K562 (cell line): ENCODE measurements at regions not wholly inside any gene's neighbourhood (a gene's known extent, or its start where the extent isn't known, plus 50 kb on each side); places are given as distances from the start of the nearest gene placed in this dataset.

Experiments used
- ATAC-seq: fragments of 200-7000 bp; cut with Tn5 transposase; 3 replicates; pipeline ENCODE4 v1.9.1; 2020; ENCODE audit warnings: moderate library complexity
- BruUV-seq: library from RNA; stranded (reverse); fragments of 400-500 nt; replicated peaks from 2 replicates; lab custom pipeline; 2021; lab: Mats Ljungman, UMichigan
- CTCF ChIA-PET: fragments of 300-600 bp; formaldehyde crosslinking; extraction: SDS; loops from one replicate; lab custom pipeline; 2021; ENCODE audit warnings: low intra/inter-chr PET ratio; lab: Yijun Ruan, JAX
- POLR2A ChIA-PET: fragments of 300-600, 350-650 bp; sonication (Branson Sonifier 250); formaldehyde crosslinking; extraction: SDS; loops from one replicate; lab custom pipeline; 2021; ENCODE audit warnings: antibody characterized with exemption, inconsistent platforms; lab: Yijun Ruan, JAX
- DNase-seq, 4 experiments: peaks; one replicate each; pipeline versions ENCODE4 v3.0.0 to v3.0.0-alpha.2; 2011 to 2018; ENCODE audit warnings: low spot score in 3 of 4, mixed read lengths in 3 of 4; ENCODE audit errors: extremely low read depth in 1 of 4
- FAIRE-seq: peaks from 2 replicates; lab custom pipeline; 2011; peaks lifted over from hg19 to GRCh38; lab: Jason Lieb, UNC
- H2AFZ ChIP-seq: 2 replicates; pipeline ENCODE4 v1.6.0; 2011; ENCODE audit warnings: low read depth, low read length, control low read depth, inconsistent platforms
- H3K27ac ChIP-seq: fragments of 200-600 bp; 3 replicates; pipeline ENCODE4 v1.8.0; 2011; ENCODE audit warnings: low read depth, mild to moderate bottlenecking, control low read depth, inconsistent platforms, low read length, moderate library complexity, mixed read lengths; ENCODE audit errors: extremely low read depth
- H3K27me3 ChIP-seq, 2 experiments: fragments of 300-600 bp in 1 of 2; 2 replicates in 1 of 2; 3 replicates in 1 of 2; pipeline versions ENCODE4 v1.6.0 to v1.8.0; 2011; ENCODE audit warnings: inconsistent platforms in 2 of 2, low read length in 2 of 2, mild to moderate bottlenecking in 1 of 2, mixed read lengths in 1 of 2, moderate library complexity in 1 of 2; ENCODE audit not compliant: control insufficient read depth in 2 of 2, insufficient read depth in 2 of 2
- H3K36me3 ChIP-seq: fragments of 300-600 bp; 3 replicates; pipeline ENCODE4 v1.8.0; 2011; ENCODE audit warnings: mild to moderate bottlenecking, low read length, inconsistent platforms; ENCODE audit not compliant: control insufficient read depth, insufficient read depth
- H3K4me1 ChIP-seq, 2 experiments: fragments of 200-600 bp in 1 of 2; replicated peaks in 1 of 2; 2 replicates in 1 of 2; 3 replicates in 1 of 2; pipeline versions ENCODE4 v1.5.1 to v1.8.0; 2011; ENCODE audit warnings: inconsistent platforms in 2 of 2, low read length in 2 of 2, mild to moderate bottlenecking in 1 of 2, mixed read lengths in 1 of 2, moderate library complexity in 1 of 2; ENCODE audit not compliant: control insufficient read depth in 2 of 2, insufficient read depth in 2 of 2
- H3K4me2 ChIP-seq: 2 replicates; pipeline ENCODE4 v1.6.1; 2011; ENCODE audit warnings: low read length, control low read depth, inconsistent platforms, mixed read lengths; ENCODE audit not compliant: insufficient read depth
- H3K4me3 ChIP-seq: fragments of 200-600 bp; sonication (generic), shearing (Covaris generic); 2 replicates; pipeline ENCODE4 v1.5.1; 2016; ENCODE audit warnings: control low read depth, inconsistent platforms
- H3K79me2 ChIP-seq: fragments of 200-600 bp; 3 replicates; pipeline ENCODE4 v1.8.0; 2011; ENCODE audit warnings: low read length, inconsistent platforms; ENCODE audit not compliant: control insufficient read depth, insufficient read depth
- H3K9ac ChIP-seq, 2 experiments: 2 replicates each; pipeline versions ENCODE4 v1.6.0 to v1.6.1; 2011; ENCODE audit warnings: low read depth in 2 of 2, low read length in 2 of 2, control low read depth in 1 of 2, inconsistent platforms in 1 of 2, mild to moderate bottlenecking in 1 of 2, mixed read lengths in 1 of 2; ENCODE audit not compliant: insufficient read depth in 1 of 2
- H3K9me1 ChIP-seq: one replicate; pipeline ENCODE4 v1.6.0; 2011; ENCODE audit warnings: inconsistent platforms, mild to moderate bottlenecking, low read length, moderate library complexity; ENCODE audit not compliant: control insufficient read depth, insufficient read depth
- H3K9me3 ChIP-seq: replicated peaks from 2 replicates; pipeline ENCODE4 v1.5.1; 2011; ENCODE audit warnings: low read depth, low read length, inconsistent platforms; ENCODE audit not compliant: control insufficient read depth, insufficient read depth
- H4K20me1 ChIP-seq: replicated peaks from 2 replicates; pipeline ENCODE4 v1.6.1; 2011; ENCODE audit warnings: low read length, inconsistent platforms, mixed read lengths; ENCODE audit not compliant: control insufficient read depth, insufficient read depth
- C11orf30 ChIP-seq: fragments of 450-650 bp; IDR thresholded peaks from 2 replicates; pipeline ENCODE4 v1.6.1; 2016; ENCODE audit warnings: low read depth, mild to moderate bottlenecking
- DIDO1 ChIP-seq: fragments of 450-650 bp; IDR thresholded peaks from 2 replicates; pipeline ENCODE4 v1.6.1; 2016; ENCODE audit warnings: low read depth, missing biosample characterization, missing genetic modification characterization
- FUS ChIP-seq: fragments of 200-400 bp; formaldehyde crosslinking; optimal IDR thresholded peaks from 2 replicates; pipeline ENCODE3; 2017; ENCODE audit warnings: low read depth, low read length
- HDGF ChIP-seq: fragments of 450-650 bp; IDR thresholded peaks from 2 replicates; pipeline ENCODE4 v1.6.1; 2016
- MAFF ChIP-seq: IDR thresholded peaks from 2 replicates; pipeline ENCODE4 v1.6.1; 2012; ENCODE audit warnings: low read length, improper control_type of control experiment
- MAFG ChIP-seq: fragments of 450-650 bp; conservative IDR thresholded peaks from 2 replicates; pipeline ENCODE4 v1.6.1; 2016; ENCODE audit warnings: missing genetic modification characterization, missing compliant biosample characterization
- MAFK ChIP-seq: IDR thresholded peaks from 2 replicates; pipeline ENCODE4 v1.6.1; 2011; ENCODE audit warnings: low read length, improper control_type of control experiment
- MAZ ChIP-seq, 2 experiments: fragments of 450-650 bp in 1 of 2; sonication (generic) in 1 of 2; formaldehyde crosslinking; IDR thresholded peaks in 1 of 2; conservative IDR thresholded peaks in 1 of 2; 2 replicates each; pipeline versions ENCODE4 v1.4.0 to v1.5.0; 2020; ENCODE audit warnings: mild to moderate bottlenecking in 1 of 2, missing genetic modification reagents in 1 of 2
- MTA2 ChIP-seq: fragments of 450-650 bp; IDR thresholded peaks from 2 replicates; pipeline ENCODE4 v1.6.1; 2016; ENCODE audit warnings: low read depth
- MYC ChIP-seq, 2 experiments: fragments of 250-450 bp in 1 of 2; sonication (Bioruptor Pico) in 1 of 2; IDR thresholded peaks; 2 replicates each; pipeline versions ENCODE4 v1.5.1 to v1.6.1; 2012 to 2021; ENCODE audit warnings: low read depth in 2 of 2, borderline replicate concordance in 1 of 2, improper control_type of control experiment in 1 of 2, low read length in 1 of 2, mild to moderate bottlenecking in 1 of 2, moderate library complexity in 1 of 2
- ZNF140 ChIP-seq: fragments of 250-450 bp; sonication (Bioruptor Pico); IDR thresholded peaks from 2 replicates; pipeline ENCODE4 v1.8.0; 2021; ENCODE audit warnings: moderate library complexity, mild to moderate bottlenecking, inconsistent platforms
- ZNF316 ChIP-seq: fragments of 450-650 bp; IDR thresholded peaks from 2 replicates; pipeline ENCODE4 v1.6.1; 2016
- ZNF41 ChIP-seq: fragments of 250-450 bp; sonication (Bioruptor Pico); conservative IDR thresholded peaks from 2 replicates; pipeline ENCODE4 v1.4.0; 2020; ENCODE audit warnings: mild to moderate bottlenecking
- whole genome bisulfite sequencing: fragments of 100-300 bp; shearing (Covaris generic); methylation state at CpG from one replicate; pipeline ENCODE4 v1.1.6; 2016; ENCODE audit warnings: low coverage, mixed read lengths; ENCODE audit not compliant: insufficient coverage; ENCODE audit errors: missing lambda C conversion rate; 5-methylcytosine and 5-hydroxymethylcytosine counted together
- in situ Hi-C: fragments of 300-500 bp; cut with MboI; formaldehyde crosslinking; loops from 4 replicates; pipeline ENCODE4 v1.15.0; 2018; ENCODE audit warnings: inconsistent platforms, mixed read lengths
- intact Hi-C: fragments of 100-400 bp; cut with micrococcal nuclease; formaldehyde crosslinking; loops from 2 replicates; pipeline ENCODE4 v1.14.2; 2022
- TF ChIP-seq, protein P1 (sequence below): sonication (generic); formaldehyde crosslinking; IDR thresholded peaks from 2 replicates; pipeline ENCODE4 v1.8.1; 2023; ENCODE audit warnings: mild to moderate bottlenecking, missing genetic modification reagents

- intact Hi-C loops (no loop called here), in situ Hi-C loops (no loop called here)
- no peak for DNase-seq
- peak; percentile 40; the same call in 1 of the 2 replicates for TF ChIP-seq ZNF316
- TF ChIP-seq FUS: no peak
- no peak for TF ChIP-seq ZNF140
- peak; percentile 31; the same call in 1 of the 2 replicates for TF ChIP-seq C11orf30
- 0 out of 2 replicates have a peak, but pooled peaks have one; percentile 12 for TF ChIP-seq MAFG (tag)
- 0 out of 2 replicates have a peak, but pooled peaks have one; percentile 11 for TF ChIP-seq MAFK
- TF ChIP-seq MAFF: peak; percentile 33; the same call in 1 of the 2 replicates
- CTCF ChIA-PET: no interaction called here
- Histone ChIP-seq H2AFZ (no peak overlapping the region), H3K4me2 (no peak overlapping the region), H3K4me3 (no peak overlapping the region), H3K27ac (no peak overlapping the region), H3K27me3 (no peaks in the 10 kb centered on the region), H3K9me3 (no peaks in the 10 kb centered on the region), H3K79me2 (no peaks in the 10 kb centered on the region), H3K36me3 (no peaks in the 10 kb centered on the region), H4K20me1 (no peaks in the 10 kb centered on the region), H3K9ac (no peak overlapping the region), H3K9me1 (no peaks in the 10 kb centered on the region), H3K4me1 (no peaks in the 10 kb centered on the region)
- POLR2A ChIA-PET: no interaction called here
- 0% methylated on average over 1 of the region's 1 CpG for WGBS
- ATAC-seq: no peak
- no TSS peak for BruUV-seq
- no peak for FAIRE-seq
Measured at GRCh38 chr3:103685939-103686338, 1251.1 kb downstream of the ZPLD1 start.

DNA sequence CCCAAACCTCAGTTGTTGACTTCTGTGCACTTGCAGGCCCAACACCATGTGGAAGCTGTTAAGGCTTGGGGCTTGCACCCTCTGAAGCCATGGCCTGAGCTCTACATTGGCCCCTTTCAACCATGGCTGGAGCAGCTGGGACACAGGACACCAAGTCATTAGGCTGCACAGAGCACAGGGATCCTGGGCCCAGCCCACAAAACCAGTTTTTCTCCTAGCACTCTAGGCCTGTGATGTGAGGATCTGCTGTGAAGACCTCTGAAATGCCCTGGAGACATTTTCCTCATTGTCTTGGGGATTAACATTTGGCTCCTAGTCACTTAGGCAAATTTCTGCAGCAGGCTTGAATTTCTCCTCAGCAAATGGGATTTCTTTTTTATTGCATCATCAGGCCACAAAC is 1255.7 kb downstream of the ZPLD1 start:
- no peaks in the 10 kb centered on the region; the same call in 1 of the 2 replicates for H3K9me3 ChIP-seq
- no peak overlapping the region for H3K9ac ChIP-seq
- no TSS peak for BruUV-seq
- H3K27me3 ChIP-seq: no peaks in the 10 kb centered on the region
- DNase-seq (no peak), ATAC-seq (no peak), FAIRE-seq (no peak)
- no peaks in the 10 kb centered on the region for H4K20me1 ChIP-seq
- ChIA-PET POLR2A (no interaction called here), CTCF (no interaction called here)
- H3K79me2 ChIP-seq: no peaks in the 10 kb centered on the region
- no peak overlapping the region for H3K4me2 ChIP-seq
- H3K27ac ChIP-seq: no peak overlapping the region
- no peaks in the 10 kb centered on the region for H3K4me1 ChIP-seq
- no peaks in the 10 kb centered on the region for H3K9me1 ChIP-seq
- H3K36me3 ChIP-seq: no peaks in the 10 kb centered on the region
- TF ChIP-seq HDGF (no peak), MTA2 (no peak), DIDO1 (tag) (no peak), ZNF41 (CRISPR knock-in tag) (no peak), MYC (IDR thresholded peaks at IDR 0.05; ENCODE audit: low read depth, low read length) (no peak), MYC (CRISPR knock-in tag; IDR thresholded peaks at IDR 0.05; ENCODE audit: borderline replicate concordance, low read depth) (no peak), MAZ (CRISPR knock-in tag; conservative IDR thresholded peaks at IDR 0.05 in 1 of 2, IDR thresholded peaks at IDR 0.05 in 1 of 2) (no peak)
- TF ChIP-seq, protein P1, sequence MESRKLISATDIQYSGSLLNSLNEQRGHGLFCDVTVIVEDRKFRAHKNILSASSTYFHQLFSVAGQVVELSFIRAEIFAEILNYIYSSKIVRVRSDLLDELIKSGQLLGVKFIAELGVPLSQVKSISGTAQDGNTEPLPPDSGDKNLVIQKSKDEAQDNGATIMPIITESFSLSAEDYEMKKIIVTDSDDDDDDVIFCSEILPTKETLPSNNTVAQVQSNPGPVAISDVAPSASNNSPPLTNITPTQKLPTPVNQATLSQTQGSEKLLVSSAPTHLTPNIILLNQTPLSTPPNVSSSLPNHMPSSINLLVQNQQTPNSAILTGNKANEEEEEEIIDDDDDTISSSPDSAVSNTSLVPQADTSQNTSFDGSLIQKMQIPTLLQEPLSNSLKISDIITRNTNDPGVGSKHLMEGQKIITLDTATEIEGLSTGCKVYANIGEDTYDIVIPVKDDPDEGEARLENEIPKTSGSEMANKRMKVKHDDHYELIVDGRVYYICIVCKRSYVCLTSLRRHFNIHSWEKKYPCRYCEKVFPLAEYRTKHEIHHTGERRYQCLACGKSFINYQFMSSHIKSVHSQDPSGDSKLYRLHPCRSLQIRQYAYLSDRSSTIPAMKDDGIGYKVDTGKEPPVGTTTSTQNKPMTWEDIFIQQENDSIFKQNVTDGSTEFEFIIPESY: no peak
- no peak overlapping the region for H2AFZ ChIP-seq
- intact Hi-C loops: no loop called here
- in situ Hi-C loops: no loop called here
- no peak overlapping the region for H3K4me3 ChIP-seq
